ENCODE measurements at regions not wholly inside any gene's neighbourhood (a gene's known extent, or its start where the extent isn't known, plus 50 kb on each side); places are given as distances from the start of the nearest gene placed in this dataset.

DNA sequence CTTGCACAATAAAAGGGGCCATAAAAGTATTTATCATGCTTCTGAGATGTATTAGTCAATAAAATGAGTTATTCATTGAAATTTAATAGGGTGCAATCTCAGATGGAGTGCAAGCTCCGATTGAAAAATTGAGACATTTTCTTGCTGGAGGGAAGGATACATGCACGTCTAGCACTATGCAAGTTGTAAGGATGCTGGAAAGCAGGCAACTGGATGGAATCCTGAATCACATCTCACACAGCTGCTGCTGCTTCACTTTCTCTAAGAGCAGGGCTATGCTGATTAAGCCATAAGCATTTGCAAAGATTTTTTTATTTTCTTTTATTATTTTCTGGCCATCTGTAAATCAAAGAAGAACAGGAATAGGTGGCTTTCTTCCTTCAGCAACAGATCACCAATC, 308.8 kb upstream of the EPHA7 start:
- TF ChIP-seq POLR2AphosphoS5 (IDR thresholded peaks at IDR 0.05; ENCODE audit: insufficient read depth, low read depth, low read length) (no peak), CTCF (IDR thresholded peaks at IDR 0.05; ENCODE audit: extremely low read depth in 1 of 2, insufficient read depth in 1 of 2, low read depth in 1 of 2, low read length in 2 of 2) (no peak), POLR2A (IDR thresholded peaks at IDR 0.05; ENCODE audit: low read depth, low read length) (no peak), JUN (IDR thresholded peaks at IDR 0.05; ENCODE audit: borderline replicate concordance, insufficient read depth, insufficient read length, low read depth) (no peak), GATA2 (IDR thresholded peaks at IDR 0.05; ENCODE audit: insufficient read depth, insufficient read length, low read depth, low read length) (no peak), EZH2 (IDR thresholded peaks at IDR 0.05; ENCODE audit: borderline replicate concordance, low read depth, low read length, severe bottlenecking) (no peak)
